Colonic mucosa (tissue), 4 donors: ENCODE measurements at regions not wholly inside any gene's neighbourhood (a gene's known extent, or its start where the extent isn't known, plus 50 kb on each side); places are given as distances from the start of the nearest gene placed in this dataset.

Experiments
- DNase-seq: peaks from one replicate; pipeline ENCODE4 v3.0.0-alpha.2; 2020
- H3K27ac ChIP-seq: fragments of 200-600 bp; one replicate; pipeline ENCODE4 v1.8.0; 2021
- H3K27me3 ChIP-seq: fragments of 200-600 bp; one replicate; pipeline ENCODE4 v1.8.0; 2021
- H3K36me3 ChIP-seq: fragments of 200-600 bp; one replicate; pipeline ENCODE4 v1.8.0; 2021
- H3K4me1 ChIP-seq: fragments of 200-600 bp; one replicate; pipeline ENCODE4 v1.8.0; 2021; ENCODE audit warnings: mild to moderate bottlenecking
- H3K4me3 ChIP-seq: fragments of 200-600 bp; one replicate; pipeline ENCODE4 v1.8.0; 2021
- H3K9ac ChIP-seq, 2 donors: one replicate each; pipeline ENCODE4 v1.7.0; 2013; ENCODE audit warnings: control low read depth in 2 of 2, low read depth in 2 of 2, low read length in 2 of 2
- H3K9me3 ChIP-seq: fragments of 200-600 bp; one replicate; pipeline ENCODE4 v1.8.0; 2021
- CTCF ChIP-seq: fragments of 200-600 bp; IDR thresholded peaks from one replicate; pipeline ENCODE4 v1.8.0; 2022; ENCODE audit warnings: antibody characterized with exemption, mild to moderate bottlenecking
- intact Hi-C: fragments of 100-400 bp; cut with DNase I; formaldehyde crosslinking; loops from one replicate; pipeline ENCODE4 v1.14.1; 2022
- donor health status: healthy.
- donor health status: DM: no; HTN: no; CAD: no.
- donor health status: DM: no; HTN: no; CAD: no.

GRCh38 chr1:95954585-95954984 is 720.6 kb downstream of the RWDD3 start:
- no peak overlapping the region for H3K9ac ChIP-seq
- H3K27ac ChIP-seq = no peak overlapping the region
- H3K27me3 ChIP-seq = no peaks in the 10 kb centered on the region
- no peaks in the 10 kb centered on the region for H3K4me1 ChIP-seq
- intact Hi-C loops = no loop called here
- H3K36me3 ChIP-seq = no peaks in the 10 kb centered on the region
- no peaks in the 10 kb centered on the region for H3K9me3 ChIP-seq
- DNase-seq = no peak
- no peak for TF ChIP-seq CTCF
- H3K4me3 ChIP-seq = no peak overlapping the region

GRCh38 chr1:95956215-95956614 is 722.2 kb downstream of the RWDD3 start:
- Histone ChIP-seq H3K36me3 (no peaks in the 10 kb centered on the region), H3K27me3 (no peaks in the 10 kb centered on the region), H3K4me3 (no peak overlapping the region), H3K27ac (no peak overlapping the region), H3K9me3 (no peaks in the 10 kb centered on the region), H3K4me1 (no peaks in the 10 kb centered on the region), H3K9ac (no peak overlapping the region)
- intact Hi-C loops = no loop called here
- DNase-seq = no peak
- no peak for TF ChIP-seq CTCF

- H3K36me3 ChIP-seq = no peaks in the 10 kb centered on the region
- DNase-seq = no peak
- no peak overlapping the region for H3K9ac ChIP-seq
- H3K4me3 ChIP-seq = no peak overlapping the region
- H3K4me1 ChIP-seq = no peaks in the 10 kb centered on the region
- no peaks in the 10 kb centered on the region for H3K9me3 ChIP-seq
- intact Hi-C loops = no loop called here
- no peak overlapping the region for H3K27ac ChIP-seq
- H3K27me3 ChIP-seq = no peaks in the 10 kb centered on the region
- no peak for TF ChIP-seq CTCF
These were observed 723.7 kb downstream of the RWDD3 start for GRCh38 chr1:95957748-95958147.

- intact Hi-C loops = no loop called here
- TF ChIP-seq CTCF = no peak
- H3K9me3 ChIP-seq = no peaks in the 10 kb centered on the region
- H3K4me1 ChIP-seq = no peaks in the 10 kb centered on the region
- no peaks in the 10 kb centered on the region for H3K36me3 ChIP-seq
- no peak overlapping the region for H3K27ac ChIP-seq
- no peaks in the 10 kb centered on the region for H3K27me3 ChIP-seq
- no peak overlapping the region for H3K4me3 ChIP-seq
- no peak overlapping the region for H3K9ac ChIP-seq
- DNase-seq = no peak
These were observed 732.9 kb downstream of the RWDD3 start for GRCh38 chr1:95966866-95967265.

- H3K9ac ChIP-seq = no peak overlapping the region
- no peak overlapping the region for H3K4me3 ChIP-seq
- TF ChIP-seq CTCF = no peak
- no peak overlapping the region for H3K27ac ChIP-seq
- H3K4me1 ChIP-seq = no peaks in the 10 kb centered on the region
- DNase-seq = no peak
- intact Hi-C loops = no loop called here
- H3K36me3 ChIP-seq = no peaks in the 10 kb centered on the region
- no peaks in the 10 kb centered on the region for H3K9me3 ChIP-seq
- no peaks in the 10 kb centered on the region for H3K27me3 ChIP-seq
These were observed 740.6 kb downstream of the RWDD3 start for GRCh38 chr1:95974586-95974985.

- no peaks in the 10 kb centered on the region for H3K9me3 ChIP-seq
- H3K36me3 ChIP-seq = no peaks in the 10 kb centered on the region
- no peak for DNase-seq
- no peak overlapping the region for H3K9ac ChIP-seq
- H3K27ac ChIP-seq = no peak overlapping the region
- H3K4me3 ChIP-seq = no peak overlapping the region
- H3K4me1 ChIP-seq = no peaks in the 10 kb centered on the region
- H3K27me3 ChIP-seq = no peaks in the 10 kb centered on the region
- intact Hi-C loops = no loop called here
- no peak for TF ChIP-seq CTCF
These were observed 738.9 kb upstream of the PTBP2 start for GRCh38 chr1:95982711-95983110.
